GM21528 (cell line): ENCODE measurements at regions not wholly inside any gene's neighbourhood (a gene's known extent, or its start where the extent isn't known, plus 50 kb on each side); places are given as distances from the start of the nearest gene placed in this dataset.

Experiments used
- ATAC-seq: cut with Tn5 transposase; IDR thresholded peaks from one replicate; pipeline ENCODE4 v1.9.1; 2021; ENCODE audit warnings: mild to moderate bottlenecking, moderate library complexity; ENCODE audit not compliant: unreplicated experiment, low FRiP score

DNA sequence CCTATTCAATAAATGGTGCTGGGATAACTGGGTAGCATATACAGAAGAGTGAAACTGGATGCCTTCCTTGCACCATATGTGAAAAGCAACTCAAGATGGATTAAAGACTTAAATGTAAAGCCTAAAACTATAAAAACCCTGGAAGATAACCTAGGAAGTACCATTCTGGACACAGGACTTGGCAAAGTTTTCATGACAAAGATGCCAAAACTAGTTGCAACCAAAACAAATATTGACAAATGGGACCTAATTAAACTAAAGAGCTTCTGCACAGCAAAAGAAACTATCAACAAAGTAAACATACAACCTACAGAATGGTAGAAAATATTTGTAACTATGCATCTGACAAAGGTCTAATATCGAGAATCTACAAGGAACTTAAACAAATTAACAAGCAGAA is 129.1 kb upstream of the CTBP2 start:
- no peak for ATAC-seq

DNA sequence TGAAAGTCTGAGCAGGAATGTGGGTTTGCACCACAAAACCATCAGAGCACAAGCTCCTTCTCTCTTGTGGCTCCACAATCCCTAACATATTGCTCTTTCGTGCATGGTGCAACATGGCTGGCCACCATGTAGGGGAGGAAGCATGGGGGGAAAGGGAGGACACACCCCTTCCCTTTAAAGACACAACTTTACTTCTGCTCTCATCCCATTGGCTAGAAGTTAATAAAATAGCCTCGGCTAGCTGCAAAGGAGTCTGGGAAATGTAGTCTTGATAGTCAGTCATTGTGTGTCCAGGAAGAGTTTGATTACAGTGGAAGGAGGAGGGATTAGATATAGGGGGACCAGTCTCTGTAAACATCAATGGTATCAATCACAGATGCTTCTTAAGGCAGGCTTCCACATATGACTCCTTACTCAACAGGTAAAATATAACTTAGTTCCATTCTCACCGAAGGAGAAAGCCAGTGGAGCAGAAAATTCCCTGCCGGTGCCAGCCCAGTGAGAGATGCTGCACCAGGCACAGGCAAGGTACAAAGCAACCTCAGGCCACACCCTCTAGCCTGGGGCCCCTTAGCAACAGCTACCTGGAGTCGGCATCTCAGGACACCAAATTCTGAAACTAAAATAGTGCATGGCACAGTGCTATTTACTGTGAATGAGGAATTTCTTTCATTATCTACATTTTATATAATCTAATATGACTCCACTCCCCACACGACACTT is 124.7 kb upstream of the CTBP2 start:
- no peak for ATAC-seq

DNA sequence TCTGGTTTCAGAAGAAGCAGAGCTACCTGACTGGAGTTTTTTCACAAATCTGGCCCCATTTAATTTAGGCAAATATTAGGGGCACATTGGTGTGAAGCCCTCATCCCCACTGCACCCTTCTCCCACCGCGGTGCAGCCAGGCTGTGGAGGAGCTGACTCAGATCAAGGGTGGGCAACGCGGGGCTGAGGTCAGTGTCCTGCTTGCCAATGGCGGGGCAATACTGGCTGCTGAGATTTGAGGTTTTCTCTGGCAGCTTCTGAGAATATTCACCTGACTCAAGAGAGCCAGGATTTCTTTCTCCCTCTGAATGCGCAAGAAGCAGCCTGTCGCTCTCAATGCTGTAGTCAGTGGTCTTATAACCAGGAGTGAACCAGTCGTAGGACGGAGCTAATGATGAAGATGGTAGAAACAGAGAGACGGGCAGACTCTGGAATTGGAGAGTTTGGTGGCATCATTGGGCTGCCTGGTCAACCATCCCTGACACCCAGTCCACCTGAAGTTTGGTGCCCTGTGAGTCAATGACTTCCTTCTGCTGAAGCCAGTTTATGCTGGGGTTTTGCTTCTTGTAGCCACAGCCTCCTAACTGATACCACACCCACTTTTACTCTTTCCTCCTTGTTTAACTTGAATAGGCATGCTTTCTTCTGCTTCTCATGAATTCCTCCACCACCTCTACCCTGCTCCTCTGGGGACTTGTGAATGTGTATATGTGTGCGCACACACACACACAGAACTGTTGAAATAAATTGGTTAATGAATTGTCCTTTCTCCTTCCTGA is 123.7 kb upstream of the CTBP2 start:
- no peak for ATAC-seq

DNA sequence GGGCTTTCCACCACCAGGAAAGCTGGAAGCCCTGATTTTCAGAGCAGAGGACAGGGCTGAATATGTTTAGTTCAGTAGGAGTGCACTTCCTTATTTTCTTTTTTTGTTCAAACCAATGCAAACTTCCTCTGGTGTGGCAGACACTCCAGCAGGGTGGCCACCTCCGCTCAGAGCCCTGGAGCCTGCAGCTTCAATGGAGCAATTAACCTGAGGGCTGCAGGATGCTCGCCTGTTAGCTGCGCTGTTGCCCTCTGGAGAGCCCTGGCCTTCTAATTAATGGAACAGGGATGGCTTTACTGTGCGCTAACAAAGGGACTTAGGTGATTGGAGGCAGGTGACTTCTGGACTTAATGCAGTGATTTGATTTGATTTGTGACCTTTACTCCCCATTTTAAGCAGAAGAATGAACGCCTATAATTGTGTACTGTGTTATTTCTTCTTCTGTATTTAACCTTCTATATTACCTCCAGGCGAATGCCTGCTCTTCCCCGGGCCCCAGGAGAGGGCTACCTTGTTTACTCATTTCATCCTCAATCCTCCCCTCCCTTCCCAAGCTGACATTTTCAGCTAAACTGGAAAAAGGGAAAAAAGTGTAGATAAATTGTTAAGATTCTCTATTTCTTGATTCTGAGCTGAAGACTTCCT is 123.0 kb upstream of the CTBP2 start:
- no peak for ATAC-seq

DNA sequence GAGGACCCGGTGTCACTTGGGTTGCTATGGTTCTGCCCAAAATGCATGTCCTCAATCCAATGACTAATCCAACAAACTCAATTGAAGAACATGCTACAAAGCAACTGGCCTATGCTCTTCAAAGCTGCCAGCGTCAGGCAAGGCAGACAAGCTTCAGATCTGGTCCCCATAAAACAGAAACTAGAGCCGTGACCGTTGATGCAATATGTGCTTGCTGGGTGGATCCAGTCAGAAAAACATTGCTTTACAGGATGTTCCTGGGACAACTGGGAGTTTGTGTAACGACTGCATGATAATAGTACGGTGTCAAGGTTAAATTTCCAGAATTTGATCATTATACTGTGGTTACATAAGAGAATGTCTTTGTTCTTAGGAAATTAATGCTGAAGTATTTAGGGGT is 120.7 kb upstream of the CTBP2 start:
- no peak for ATAC-seq

DNA sequence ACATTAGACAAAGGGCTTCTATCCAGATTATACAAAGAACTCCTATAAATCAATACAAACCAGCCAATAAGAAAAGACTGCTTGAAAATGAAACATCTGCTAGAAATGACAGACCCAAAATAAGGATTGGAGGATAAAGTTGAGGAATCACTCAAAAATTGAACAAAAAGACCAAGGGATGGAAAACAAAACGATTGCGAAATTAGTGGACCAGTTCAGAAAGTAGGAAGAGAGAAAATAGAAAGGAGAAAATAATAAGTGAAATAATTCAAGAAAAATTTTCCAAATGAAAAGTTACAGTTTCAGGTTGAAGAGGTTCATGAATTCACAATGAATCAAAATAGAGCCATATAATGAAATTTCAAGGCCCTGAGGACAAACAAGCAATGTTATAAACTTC is 115.8 kb upstream of the CTBP2 start:
- ATAC-seq: no peak

DNA sequence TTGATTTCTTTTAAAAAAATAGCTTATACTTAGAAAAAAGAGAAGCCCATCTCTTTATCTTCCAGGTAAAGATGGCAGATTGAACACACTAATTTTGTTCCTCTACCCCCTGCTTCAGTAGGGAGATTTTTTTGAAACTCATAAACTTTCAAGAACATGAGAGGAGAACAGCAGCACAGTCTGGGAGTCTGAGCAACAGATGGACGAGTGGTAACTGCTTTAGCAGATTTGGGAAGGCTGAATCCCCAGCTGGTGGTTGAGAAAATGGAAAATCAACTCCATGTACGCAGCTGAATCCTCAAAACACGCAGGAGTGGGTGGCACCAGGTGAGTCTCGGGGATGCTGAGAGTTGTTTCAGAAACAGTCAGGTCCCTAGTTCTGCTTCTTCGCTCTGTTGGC is 114.6 kb upstream of the CTBP2 start:
- ATAC-seq: no peak

DNA sequence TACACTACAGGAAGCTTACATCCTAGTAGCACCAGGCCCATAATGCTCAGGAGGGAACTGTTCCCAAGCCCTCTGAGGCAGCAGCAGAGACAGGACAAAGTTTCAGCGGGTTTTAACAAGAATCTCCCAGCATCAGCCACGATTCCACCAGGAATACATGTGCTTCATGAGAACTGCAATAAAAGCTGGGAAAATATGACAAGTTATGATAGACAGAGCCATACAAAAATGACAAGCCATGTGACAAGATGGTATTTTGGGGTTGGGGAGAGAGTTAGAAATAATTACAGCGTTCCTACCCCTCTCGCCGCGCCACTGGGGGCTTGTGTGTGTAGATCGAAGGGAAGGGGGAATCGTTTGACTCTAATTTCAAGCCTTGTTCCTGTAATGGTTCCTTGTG is 112.7 kb upstream of the CTBP2 start:
- no peak for ATAC-seq

DNA sequence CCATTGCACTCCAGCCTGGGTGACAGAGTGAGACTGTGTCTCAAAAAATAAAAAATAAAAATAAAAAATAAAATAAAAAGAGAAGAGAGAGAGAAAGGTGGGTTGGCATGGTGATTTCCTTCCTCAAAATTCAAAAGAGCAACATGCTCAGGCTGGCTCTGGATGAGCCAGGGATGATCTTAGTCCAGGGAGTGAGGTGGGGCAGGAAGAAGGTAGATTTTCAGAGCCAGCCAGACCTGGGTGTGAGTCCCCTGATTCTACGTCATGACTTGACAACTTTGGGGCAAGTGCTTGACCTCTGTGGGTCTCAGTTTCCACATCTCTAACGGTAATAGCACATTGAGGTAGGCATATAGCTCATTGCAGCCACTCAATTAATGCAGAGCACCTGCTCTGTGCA is 109.4 kb upstream of the CTBP2 start:
- ATAC-seq: no peak

DNA sequence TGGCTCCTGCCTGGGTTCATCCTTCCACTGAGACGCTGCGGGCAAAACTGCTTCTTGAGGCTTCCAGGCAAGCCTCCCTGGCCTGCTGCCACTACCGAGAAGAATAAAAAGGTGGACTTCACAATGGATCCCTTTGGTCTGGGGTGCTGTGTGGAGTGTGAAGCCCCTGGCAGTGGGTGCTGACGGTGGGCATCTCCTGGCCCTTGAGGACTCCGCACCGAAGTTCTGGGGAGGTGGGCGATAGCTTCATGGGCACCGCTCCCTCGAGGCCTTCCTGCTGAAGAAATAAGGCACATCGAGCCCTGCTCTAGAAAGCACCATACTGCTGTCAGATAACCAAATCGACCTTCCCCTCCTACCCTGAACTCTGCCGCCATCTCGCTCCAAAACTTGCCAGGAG is 106.6 kb upstream of the CTBP2 start:
- ATAC-seq: no peak

DNA sequence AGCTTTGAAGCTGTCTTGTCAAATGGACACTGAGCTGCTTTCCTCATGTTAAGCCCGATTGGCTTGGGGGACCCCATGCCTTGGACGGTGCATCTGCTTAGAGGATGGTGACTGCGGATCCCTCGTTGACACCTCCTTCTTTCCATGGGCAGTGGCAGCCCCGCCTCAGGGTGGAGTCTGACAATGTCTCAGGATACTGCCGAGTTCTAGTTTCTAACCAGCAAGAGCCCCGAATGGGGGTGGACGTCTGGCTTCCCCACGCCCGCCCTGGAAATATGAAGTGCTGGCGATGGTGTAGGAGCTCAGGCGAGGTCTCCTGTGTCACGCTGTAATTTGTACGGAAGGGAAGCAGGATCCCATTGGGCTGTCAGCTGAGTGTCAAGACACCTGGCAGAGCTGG is 106.2 kb upstream of the CTBP2 start:
- no peak for ATAC-seq

DNA sequence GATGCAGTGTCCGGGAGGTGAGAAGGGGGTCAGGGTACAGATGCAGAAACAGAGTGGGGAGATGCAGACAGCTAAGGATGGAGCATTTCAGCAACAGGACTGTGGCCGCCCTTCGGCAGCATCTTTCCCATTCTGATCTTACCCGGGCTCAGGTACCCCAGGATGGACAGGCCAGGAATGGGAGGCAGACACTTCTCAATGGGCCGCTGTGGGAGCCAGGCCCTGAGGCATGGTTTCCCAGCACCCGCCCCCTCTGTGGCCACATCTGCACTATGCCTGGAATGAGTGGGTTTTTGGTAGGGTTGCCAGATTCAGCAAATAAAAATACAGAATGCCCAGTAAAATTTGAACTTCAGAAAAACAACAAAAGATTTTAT is 105.2 kb upstream of the CTBP2 start:
- no peak for ATAC-seq

DNA sequence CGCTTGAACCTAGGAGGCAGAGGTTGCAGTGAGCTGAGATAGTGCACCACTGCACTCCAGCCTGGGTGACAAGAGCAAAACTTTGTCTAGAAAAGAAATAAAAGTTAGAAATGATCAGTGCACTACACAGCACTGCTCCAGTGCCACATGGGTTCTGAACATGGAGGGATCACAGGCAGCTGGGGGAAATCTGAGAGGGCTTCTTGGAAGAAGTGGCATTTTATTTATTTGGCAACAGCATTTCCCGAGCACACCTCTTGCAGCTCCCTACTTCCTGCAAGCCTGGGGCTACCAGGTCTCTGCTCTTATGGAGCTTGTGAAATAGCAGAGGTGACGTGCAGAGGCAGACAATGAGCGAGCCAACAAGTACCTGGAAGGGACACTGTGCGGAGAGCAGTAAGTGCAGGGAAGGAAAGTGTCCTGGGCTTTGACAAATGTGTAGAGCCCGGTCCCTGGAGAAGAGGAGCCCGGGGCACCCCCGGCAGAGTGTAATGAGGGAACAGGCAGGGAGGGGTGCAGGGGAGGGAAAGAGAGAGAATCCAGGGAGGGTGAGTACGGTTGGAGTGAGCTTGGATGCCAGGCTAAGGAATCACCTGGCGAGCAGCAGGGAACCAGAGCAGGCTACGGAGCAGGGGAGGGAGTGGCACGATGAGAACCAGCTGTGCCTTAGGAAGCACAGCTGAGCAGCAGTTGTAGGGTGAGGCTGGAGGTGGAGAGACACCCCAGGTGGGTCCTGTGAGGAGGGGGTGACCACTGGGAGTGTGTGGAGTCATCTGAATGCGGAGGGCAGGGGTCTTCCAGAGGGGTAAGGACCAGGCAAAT is 104.6 kb upstream of the CTBP2 start:
- ATAC-seq: no peak

DNA sequence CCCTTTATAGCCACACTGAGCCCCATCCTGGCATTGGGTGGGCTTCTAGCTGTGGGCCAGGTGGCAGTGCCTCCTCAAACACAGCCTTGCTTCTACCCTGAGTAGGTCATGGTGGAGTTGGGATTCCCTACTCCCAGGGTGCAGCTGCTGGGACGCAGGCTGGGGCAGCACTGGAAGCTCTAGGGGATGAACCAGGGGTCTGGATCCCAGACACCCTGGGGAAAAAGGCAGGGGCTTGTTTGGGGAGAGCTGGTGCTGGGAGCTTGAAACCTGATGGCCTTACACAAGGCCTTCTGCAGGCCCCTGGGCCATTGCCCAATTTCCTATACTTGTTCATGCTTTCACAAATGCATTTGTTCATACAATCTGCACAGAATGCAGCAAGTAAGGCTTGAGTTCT is 103.7 kb upstream of the CTBP2 start:
- no peak for ATAC-seq

DNA sequence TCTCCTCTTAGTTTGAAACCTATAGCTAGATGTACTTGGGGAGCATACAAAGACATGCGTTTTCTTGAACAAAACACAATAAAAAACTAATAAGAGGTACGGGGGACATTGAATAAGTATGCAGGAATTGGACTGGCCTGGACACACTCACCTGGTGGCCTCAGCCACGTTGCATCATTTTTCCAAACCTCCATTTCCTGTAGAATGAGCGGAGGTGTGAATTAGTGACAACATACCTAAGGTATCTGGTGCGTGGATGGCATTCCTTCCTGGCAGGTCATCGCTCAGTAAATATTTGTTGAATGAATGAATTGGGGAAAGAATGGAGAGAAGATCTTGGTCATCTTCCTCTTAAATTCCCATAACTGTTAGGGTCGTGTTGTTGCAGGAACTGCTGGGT is 103.2 kb upstream of the CTBP2 start:
- ATAC-seq: no peak

DNA sequence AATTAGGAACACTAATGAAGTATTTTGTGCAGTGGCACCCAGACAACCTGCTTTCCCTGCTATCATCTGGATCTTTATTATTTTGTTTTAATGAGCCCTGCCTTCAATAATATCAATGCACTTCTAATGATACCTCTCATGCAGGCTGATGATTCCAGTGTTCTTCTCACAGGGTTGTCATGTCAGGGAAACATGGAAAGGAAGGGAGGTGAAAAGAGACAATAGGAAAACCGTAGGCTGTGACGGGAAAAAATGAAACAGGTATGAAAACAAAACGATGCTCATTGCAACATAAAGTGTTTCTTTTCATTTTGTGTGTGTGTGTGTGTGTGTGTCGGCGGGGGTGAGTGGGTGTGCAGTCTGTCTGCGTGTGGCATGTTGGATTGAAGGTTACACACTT is 102.6 kb upstream of the CTBP2 start:
- no peak for ATAC-seq

DNA sequence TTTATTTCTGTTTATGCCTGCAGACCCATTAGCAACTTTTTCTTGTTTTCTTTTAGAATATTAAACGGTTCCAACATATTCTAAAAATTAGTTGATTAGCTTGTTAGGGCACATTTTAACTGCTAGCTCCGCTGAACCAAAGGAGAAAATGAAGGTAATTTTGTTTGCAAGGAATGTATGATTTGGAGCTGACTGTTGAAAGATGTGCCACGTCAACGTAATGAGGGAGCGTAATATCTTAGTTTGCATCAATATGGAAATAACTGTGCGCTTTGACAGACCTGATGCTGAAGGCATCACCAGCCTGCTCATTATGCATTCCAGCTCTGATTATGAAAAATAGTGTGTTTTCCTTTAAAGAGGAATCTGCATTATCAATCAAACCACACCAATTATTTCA is 102.0 kb upstream of the CTBP2 start:
- no peak for ATAC-seq

DNA sequence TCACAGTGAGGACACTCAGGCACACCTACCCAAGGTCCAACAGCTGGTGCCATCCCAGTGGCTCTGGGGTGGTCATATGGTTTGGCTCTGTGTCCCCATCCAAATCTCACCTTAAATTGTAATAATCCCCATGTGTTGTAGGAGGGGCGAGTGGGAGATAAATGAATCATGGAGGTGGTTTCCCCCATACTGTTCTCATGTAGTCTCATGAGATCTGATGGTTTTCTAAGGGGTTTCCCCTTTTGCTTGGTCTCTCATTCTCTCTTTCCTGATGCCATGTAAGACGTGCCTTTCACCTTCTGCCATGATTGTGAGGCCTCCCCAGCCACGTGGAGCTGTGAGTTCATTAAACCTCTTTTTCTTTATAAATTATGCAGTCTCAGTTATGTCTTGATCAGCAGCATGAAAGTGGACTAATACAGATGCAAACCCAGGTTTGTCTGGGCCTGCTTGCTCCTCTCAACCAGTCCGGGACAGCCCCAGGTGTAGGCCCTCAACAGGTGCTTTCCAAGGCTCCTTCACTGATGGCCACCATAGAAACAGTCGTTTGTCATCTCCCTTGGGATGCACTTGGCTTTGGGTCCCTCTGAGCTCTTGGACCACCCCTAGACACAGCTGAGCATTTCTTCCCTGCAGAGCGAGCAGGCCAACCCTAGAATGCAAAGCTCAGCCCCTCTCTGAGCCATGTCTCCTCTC is 101.3 kb upstream of the CTBP2 start:
- ATAC-seq: no peak

DNA sequence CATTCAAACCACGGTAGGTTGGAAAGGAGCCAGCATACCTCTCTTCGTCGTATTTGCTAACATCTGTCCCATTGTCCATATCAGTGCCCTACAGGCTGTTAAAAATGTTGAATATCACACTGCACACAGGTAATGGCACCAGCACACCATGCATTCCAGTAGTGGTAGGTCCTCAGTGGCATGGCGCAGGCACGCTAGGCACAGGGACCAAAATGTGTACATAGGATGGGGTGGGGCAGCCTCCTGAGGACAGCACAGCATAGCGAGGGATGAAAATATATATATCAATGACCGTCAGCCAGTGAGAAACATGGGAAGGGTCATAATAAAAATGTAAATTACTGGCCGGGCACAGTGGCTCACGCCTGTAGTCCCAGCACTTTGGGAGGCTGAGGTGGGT is 99.9 kb upstream of the CTBP2 start:
- ATAC-seq: no peak

DNA sequence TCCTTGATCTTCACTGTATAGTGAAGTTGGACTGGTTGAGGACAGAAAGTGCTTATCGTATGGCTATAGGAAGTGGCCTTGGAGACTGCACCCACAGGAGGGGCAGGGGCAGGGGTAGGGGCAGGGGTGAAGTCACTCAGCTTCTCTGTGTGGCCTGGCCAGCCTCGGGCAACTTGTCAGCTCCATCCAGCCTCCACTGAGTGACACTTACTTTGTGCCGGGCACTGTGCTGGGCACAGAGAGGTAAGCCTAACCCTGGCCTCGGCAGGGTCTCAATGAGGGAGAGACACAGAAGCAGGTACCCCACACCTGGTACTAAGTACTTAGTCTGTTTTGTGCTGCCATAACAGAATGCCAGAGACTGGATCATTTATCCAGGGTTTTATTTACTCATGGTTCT is 99.3 kb upstream of the CTBP2 start:
- ATAC-seq: no peak
